ENCODE measurements at regions not wholly inside any gene's neighbourhood (a gene's known extent, or its start where the extent isn't known, plus 50 kb on each side); places are given as distances from the start of the nearest gene placed in this dataset.

DNA sequence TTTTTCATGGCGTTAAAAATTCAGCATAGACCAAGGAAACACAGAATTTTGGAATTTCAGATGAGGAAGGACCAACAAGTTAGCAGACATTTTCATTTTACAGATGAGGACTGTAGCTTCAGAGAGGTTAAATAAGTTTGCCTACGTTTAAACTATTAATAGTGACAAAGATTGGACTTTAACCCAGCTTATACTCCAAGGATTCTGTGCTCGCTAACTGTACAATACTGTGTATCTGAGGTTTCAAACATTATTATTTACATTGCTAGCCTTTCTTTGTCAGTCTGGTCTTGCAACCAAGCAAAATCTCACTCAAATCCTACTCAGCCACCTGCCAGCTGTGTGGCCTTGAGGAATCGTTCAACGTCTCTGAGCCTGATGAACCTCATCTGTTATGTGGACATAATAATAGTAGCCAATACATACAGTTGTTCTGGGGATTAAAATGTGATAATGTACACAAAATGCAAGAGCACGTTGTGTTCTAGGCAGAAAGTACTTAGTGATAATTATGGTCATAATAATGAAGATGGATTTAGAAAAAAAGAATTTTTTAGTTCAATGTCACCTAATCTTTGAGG lies 462.4 kb upstream of the TRIB2 start:
- no peak for TF ChIP-seq YY1 (IDR thresholded peaks at IDR 0.05; ENCODE audit: insufficient read depth, insufficient read length)
- TF ChIP-seq SUZ12 (IDR thresholded peaks at IDR 0.05; ENCODE audit: extremely low read depth, insufficient read depth, insufficient read length), result no peak
